PC-3 (cell line): ENCODE measurements at regions not wholly inside any gene's neighbourhood (a gene's known extent, or its start where the extent isn't known, plus 50 kb on each side); places are given as distances from the start of the nearest gene placed in this dataset.

Experiments
- CTCF ChIP-seq: fragments of 300-600 bp; sonication (generic); conservative IDR thresholded peaks from 2 replicates; pipeline ENCODE4 v1.5.1; 2017; ENCODE audit warnings: antibody characterized with exemption, low read depth, mild to moderate bottlenecking, low read length
- EZH2 ChIP-seq: fragments of 300-600 bp; sonication (generic); IDR thresholded peaks from one replicate; pipeline ENCODE4 v1.6.1; 2017; ENCODE audit warnings: antibody characterized with exemption, mild to moderate bottlenecking, low read length; ENCODE audit not compliant: unreplicated experiment

- no peak for TF ChIP-seq CTCF
- TF ChIP-seq EZH2: no peak
Measured at GRCh38 chr4:19400820-19401219, 850.9 kb upstream of the SLIT2 start.
